ENCODE measurements at regions not wholly inside any gene's neighbourhood (a gene's known extent, or its start where the extent isn't known, plus 50 kb on each side); places are given as distances from the start of the nearest gene placed in this dataset.
"Not testable (repeated sequence)": the region's sequence is repeated elsewhere in the genome, so short reads cannot be mapped to it uniquely, and the experiment has no call there.

- no peaks in the 10 kb centered on the region for H3K27me3 Mint-ChIP-seq (ENCODE audit: insufficient read depth, low read depth, poor library complexity)
- Histone ChIP-seq H2AFZ (no peak overlapping the region), H3K9me2 (ENCODE audit: insufficient read depth) (no peaks in the 10 kb centered on the region), H3K4me3 (no peak overlapping the region), H3K27me3 (ENCODE audit: insufficient read depth) (no peaks in the 10 kb centered on the region), H3K4me2 (no peak overlapping the region), H3K27ac (ENCODE audit: low read depth) (no peak overlapping the region), H3K4me1 (ENCODE audit: insufficient read depth) (no peaks in the 10 kb centered on the region), H3F3A (replicated peaks; ENCODE audit: low read depth) (no peaks in the 10 kb centered on the region), H3K79me2 (replicated peaks; ENCODE audit: insufficient read depth) (no peaks in the 10 kb centered on the region), H3K36me3 (ENCODE audit: insufficient read depth) (no peaks in the 10 kb centered on the region), H4K20me1 (replicated peaks; ENCODE audit: insufficient read depth) (no peaks in the 10 kb centered on the region)
- no peak for ATAC-seq
- peaks cover 14% of the 10 kb centered on the region for H3K9me3 Mint-ChIP-seq
- H3K36me3 Mint-ChIP-seq (ENCODE audit: low read depth), result peaks cover 6% of the 10 kb centered on the region; the same call in 1 of the 3 replicates
- H3K4me3 Mint-ChIP-seq, result no peak overlapping the region
- no peaks in the 10 kb centered on the region for H3K4me1 Mint-ChIP-seq
- H3K27ac Mint-ChIP-seq, result no peak overlapping the region
- DNase-seq (ENCODE audit: low spot score), result no peak
- TF ChIP-seq EZH2phosphoT487 (IDR thresholded peaks at IDR 0.05; ENCODE audit: unreplicated experiment), result no peak
- no peak for TF ChIP-seq ETS1 (IDR thresholded peaks at IDR 0.05)
- TF ChIP-seq EZH2 (IDR thresholded peaks at IDR 0.05; ENCODE audit: low read depth, unreplicated experiment), result no peak
- TF ChIP-seq ZNF462 (CRISPR knock-in tag; IDR thresholded peaks at IDR 0.05), result no peak
Observed at GRCh38 chrX:88170553-88170952, 576.5 kb upstream of the CPXCR1 start.

GRCh38 chrX:88173932-88174440 is 573.0 kb upstream of the CPXCR1 start:
- H3K4me1 Mint-ChIP-seq; H3K27me3 Mint-ChIP-seq (ENCODE audit: insufficient read depth, low read depth, poor library complexity): not testable (repeated sequence)

More at GRCh38 chrX:88173932-88174440, 573.0 kb upstream of the CPXCR1 start:
- not testable (repeated sequence) for H4K20me1 ChIP-seq (replicated peaks; ENCODE audit: insufficient read depth); H3K36me3 Mint-ChIP-seq (ENCODE audit: low read depth); H3K79me2 ChIP-seq (replicated peaks; ENCODE audit: insufficient read depth); H3K27ac ChIP-seq (ENCODE audit: low read depth); H3F3A ChIP-seq (replicated peaks; ENCODE audit: low read depth); H3K27ac Mint-ChIP-seq; H3K36me3 ChIP-seq (ENCODE audit: insufficient read depth); H3K27me3 ChIP-seq (ENCODE audit: insufficient read depth); H3K4me2 ChIP-seq; ATAC-seq; H3K9me2 ChIP-seq (ENCODE audit: insufficient read depth); H3K4me1 ChIP-seq (ENCODE audit: insufficient read depth); H3K4me3 ChIP-seq; H3K9me3 Mint-ChIP-seq; H2AFZ ChIP-seq; H3K4me3 Mint-ChIP-seq; DNase-seq (ENCODE audit: low spot score)

All from GM23338 (cell line).